HK-2 (cell line): ENCODE measurements at regions not wholly inside any gene's neighbourhood (a gene's known extent, or its start where the extent isn't known, plus 50 kb on each side); places are given as distances from the start of the nearest gene placed in this dataset.
"Not testable (repeated sequence)": the region's sequence is repeated elsewhere in the genome, so short reads cannot be mapped to it uniquely, and the experiment has no call there.

Source experiments
- DNase-seq: peaks from one replicate; pipeline ENCODE4 v3.0.0-alpha.2; 2018; ENCODE audit not compliant: unreplicated experiment

DNA sequence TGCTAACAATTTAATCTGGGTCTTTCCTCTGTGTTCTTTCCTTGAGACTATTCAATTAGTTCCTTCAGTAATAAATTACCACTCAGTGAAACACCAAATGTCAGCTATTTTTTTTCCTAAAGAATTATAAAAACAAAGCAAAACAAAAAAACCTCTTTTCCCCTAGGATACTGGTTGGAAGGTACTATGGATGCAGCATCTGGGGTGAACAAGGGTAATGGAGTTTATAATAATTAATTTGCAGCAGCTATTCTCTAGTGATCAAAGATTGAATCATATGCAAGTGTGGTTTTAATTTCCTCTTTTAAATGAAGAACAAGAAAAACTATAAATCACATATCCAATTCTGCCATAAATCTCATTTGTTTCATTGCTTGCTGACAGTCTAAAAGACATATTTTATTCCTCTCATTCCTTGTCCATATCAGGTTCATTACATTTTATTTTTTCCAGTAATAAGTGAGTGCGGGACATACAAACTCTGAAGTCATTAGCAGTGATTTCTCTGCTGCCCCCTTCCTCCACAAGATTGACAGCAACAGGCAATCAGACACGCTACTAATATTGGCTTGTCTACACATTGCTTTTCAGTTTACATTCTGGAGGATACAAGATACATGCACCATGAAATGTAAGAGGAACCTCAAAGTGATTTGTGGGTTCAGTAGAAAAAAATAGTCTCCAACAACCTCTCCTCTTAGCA lies 1093.4 kb upstream of the SLIT2 start:
- no peak for DNase-seq

DNA sequence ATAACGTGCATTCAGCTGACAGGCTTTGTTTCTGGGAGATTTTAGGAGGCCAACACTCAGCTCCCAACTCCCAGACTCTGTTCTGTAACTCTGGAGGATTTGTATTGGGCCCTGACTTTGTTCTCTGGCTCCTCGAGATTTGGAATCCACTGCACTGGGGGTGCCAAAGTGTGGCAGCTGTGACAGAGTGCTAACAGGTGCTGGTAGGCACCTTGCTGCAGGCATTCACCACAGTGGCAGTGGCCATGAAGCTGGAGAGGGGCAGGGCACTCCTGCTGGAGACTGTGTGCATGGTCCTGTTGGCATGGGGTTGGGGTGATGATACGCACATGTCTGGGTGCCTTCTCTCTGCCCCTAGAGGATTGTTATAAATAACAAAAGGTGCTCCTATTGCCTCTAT lies 1094.9 kb upstream of the SLIT2 start:
- DNase-seq: no peak

DNA sequence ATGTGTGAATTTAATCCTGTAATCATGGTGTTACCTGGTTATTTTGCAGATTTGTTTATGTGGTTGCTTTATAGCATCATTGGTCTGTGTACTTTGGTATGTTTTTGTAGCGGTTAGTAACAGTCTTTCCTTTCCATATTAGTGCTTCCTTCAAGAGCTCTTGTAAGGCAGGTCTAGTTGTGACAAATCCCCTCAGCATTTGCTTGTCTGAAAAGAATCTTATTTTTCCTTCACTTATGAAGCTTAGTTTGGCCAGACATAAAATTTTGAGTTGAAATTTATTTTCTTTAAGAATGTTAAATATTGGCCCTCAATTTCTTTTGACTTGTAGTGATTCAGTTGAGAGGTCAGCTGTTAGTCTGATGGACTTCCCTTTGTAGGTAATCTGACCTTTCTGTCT lies 1096.1 kb upstream of the SLIT2 start:
- no peak for DNase-seq

DNA sequence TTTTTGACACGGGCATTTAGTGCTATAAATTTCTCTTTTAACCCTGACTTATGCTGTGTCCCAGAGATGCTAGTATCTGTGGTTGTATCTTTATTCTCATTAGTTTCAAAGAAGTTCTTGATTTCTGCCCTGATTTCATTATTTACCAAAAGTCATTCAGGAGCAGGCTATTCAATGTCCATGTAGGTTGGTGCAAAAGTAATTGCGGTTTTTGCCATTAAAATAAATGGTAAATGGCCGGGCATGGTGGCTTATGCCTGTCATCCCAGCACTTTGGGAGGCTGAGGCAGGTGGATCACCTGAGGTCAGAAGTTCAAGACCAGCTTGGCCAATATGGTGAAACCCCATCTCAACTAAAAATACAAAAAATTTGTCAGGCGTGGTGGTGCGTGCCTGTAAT lies 1097.4 kb upstream of the SLIT2 start:
- not testable (repeated sequence) for DNase-seq

DNA sequence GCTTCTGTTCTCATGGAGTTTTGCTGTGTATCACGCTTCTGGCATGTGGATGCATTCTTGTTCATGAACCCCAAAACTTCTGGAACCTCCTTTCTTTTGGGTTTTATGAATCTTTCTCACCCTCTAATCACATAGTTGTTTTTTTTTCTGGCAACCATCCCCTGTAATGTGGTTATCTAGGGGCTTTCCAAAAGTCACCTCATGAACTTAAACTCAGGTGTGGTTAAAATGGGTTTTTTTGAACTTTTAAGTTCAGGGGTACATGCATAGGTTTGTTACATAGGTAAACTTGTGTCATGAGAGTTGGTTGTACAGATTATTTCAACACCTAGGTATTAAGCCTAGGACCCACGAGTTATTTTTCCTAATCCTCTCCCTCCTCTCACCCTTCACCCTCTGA lies 1099.4 kb upstream of the SLIT2 start:
- no peak for DNase-seq

DNA sequence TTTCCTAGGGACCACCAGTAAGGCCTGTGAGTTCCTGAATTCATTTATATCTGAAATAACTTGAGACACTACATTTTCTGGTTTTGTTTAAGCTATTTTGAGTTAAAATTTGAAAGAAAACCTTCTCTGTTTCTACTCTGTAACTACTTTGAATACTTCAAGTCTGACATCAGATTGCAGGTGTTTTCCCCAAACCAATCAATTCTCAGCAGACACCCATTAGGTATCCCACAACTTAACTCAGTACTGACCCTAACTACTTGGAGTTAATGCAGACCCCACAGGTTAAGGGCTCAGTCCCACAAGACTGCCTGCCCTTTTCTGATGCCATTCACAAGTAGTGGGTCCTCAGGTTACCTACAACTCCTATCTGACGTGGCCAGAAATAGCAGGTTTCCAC lies 1100.0 kb upstream of the SLIT2 start:
- no peak for DNase-seq

DNA sequence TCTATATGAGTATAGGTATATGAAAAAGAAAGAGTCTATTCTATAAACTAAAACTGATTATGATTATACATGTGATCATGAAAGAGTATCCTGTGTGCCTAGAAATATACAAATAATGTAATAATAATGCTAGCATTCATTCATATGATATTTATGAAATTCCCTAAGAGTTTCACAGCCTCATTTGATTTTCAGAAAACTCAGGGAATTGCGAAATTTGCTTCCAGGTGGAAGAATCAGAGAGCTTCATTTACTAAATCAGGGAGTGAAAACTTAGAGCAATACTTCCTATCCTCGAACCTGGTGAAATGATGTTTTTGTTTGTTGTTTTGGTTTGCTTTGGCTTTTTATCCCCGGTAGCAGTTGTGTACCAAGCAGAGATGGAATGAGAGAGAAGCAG lies 1105.7 kb upstream of the SLIT2 start:
- DNase-seq: no peak

DNA sequence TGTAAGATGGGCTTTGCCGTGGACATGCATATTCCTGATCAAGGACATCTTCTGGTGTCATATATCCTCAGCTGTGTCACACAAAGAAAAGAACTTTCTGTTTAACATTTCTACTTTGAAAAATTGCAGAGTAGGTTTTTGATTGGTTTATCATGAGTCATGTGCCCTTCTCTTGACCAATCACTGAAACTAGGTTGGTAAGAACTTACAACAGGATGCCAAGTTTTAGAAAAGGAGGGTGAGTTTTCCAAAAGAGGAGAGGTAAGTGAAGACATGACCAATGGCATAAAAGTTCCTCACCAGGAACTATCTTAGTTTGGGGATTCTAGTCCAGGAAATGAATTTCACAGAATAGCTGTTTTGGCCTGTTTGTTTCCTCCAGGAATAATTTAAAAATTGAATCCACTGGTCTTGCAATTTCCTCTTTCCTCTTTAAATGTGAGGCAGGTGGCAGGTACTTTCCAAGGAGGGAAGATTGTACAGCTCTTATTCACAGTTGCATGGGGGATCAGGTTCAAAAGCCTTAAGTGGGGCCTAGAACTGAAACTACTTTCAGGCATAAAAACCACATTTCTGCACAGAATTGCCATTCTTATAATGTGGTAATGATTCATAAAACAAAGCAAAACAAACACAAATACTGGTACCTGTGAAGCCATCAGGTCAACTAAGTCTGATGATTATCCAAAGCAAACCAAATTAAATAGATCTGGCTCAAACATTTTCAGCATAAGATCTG lies 1114.5 kb upstream of the LCORL start:
- no peak for DNase-seq

DNA sequence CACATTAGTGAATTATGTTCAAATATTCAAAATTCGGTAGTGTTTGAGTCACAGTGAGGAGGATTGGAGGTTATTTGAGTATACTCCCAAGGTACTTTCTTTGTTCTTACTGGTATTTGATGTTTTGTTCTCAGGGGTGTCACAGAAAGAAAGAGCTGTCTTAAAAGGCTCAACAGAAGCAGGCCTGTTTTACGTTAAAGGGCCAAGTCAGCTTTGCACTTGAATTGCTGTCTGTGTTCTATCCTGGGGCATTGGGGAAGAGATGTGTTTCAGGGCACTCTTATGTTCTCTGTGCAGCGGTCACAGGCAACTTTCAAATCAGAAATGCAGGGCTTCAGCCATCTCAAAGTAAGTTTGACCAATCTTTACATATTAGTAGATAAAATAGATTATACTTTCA lies 1113.1 kb upstream of the LCORL start:
- DNase-seq: no peak

DNA sequence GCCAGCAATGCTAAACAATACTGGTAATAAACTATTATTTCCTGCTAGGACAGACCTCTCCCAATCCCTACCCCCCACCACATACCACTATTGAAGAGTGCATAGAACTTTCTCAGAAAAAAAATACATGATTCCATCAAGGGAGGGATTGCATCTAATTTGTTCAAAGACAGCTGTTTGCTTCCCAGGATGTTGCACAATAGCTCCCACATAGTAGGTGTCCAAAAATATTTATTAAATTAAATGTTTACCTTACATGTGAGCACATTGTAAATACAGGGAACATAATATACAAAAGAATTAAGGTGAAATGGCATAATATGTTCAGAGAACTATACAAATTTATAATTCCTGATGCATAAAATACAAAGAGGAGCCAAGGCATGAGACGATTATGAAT lies 1111.8 kb upstream of the LCORL start:
- DNase-seq: no peak

DNA sequence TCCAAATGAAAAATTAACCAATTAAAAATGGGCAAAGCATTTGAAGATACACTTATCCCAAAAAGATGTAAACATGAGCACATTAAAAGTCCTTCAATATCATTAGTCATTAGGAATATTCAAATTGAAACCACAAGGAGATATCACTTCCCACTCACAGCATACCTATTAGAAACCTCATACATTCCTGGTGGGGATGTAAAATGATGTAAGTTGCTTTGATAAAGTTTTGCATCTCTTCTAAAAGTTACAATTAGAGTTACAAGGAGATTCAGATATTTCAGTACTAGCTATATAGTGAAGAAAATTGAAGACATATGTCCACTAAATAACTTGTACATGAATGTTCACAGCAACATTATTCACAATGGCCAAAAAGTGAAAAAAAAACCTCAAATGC lies 1109.3 kb upstream of the LCORL start:
- no peak for DNase-seq

DNA sequence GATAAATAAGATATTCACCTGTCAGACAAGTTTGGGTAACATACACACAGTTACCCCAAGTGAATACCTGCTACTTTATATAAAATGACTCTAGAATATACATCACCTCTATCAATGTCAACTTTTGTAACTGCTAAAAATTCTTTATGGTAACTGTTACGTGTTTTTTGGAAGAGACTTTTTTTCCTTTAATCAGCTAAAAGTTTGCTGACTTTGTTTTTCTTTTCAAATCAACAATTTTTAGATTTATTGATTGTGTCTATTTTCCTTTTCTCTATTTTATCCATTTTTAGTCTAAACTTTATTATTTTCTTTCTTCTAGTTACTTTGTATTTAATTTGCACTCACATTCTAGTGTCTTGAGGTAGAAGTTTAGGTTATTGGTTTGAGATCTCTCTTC lies 1106.6 kb upstream of the LCORL start:
- no peak for DNase-seq

DNA sequence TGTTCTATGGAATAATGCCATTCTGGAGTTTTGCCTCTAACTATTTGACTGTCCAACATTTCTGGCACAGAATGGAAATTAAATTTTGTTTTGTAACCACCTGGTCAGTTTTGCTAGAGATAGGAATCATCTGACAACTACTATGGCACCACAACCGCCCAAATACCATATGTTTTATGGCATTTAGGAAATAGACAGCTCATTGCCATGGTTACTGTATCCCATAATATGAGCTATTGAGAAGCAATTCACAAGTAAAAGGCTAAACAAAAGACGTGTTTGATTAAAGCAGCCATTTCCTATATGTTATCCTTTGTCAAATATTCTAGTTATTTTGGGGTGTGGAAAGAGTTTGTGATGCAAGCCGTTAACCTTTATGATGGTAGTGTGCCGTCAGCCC lies 1105.3 kb upstream of the LCORL start:
- no peak for DNase-seq

DNA sequence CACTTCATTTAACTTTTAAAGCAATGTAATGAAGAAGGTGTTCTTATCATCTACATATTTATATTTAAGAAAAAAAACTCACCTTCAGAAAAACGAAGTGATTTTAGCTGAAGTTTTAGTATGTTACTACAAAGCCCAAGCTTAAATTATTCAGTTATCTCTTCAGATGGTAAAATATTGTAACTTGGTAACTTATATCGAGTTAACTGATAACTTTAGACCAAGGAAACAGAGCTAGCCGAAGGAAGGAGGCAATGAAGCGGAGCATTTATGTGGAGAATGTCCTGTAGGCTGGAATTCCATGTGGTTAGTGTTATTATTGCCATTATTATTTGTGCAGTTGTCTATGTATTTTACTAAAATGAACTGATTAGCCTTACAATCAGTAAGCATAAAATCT lies 1102.1 kb upstream of the LCORL start:
- peak; percentile 10 for DNase-seq

DNA sequence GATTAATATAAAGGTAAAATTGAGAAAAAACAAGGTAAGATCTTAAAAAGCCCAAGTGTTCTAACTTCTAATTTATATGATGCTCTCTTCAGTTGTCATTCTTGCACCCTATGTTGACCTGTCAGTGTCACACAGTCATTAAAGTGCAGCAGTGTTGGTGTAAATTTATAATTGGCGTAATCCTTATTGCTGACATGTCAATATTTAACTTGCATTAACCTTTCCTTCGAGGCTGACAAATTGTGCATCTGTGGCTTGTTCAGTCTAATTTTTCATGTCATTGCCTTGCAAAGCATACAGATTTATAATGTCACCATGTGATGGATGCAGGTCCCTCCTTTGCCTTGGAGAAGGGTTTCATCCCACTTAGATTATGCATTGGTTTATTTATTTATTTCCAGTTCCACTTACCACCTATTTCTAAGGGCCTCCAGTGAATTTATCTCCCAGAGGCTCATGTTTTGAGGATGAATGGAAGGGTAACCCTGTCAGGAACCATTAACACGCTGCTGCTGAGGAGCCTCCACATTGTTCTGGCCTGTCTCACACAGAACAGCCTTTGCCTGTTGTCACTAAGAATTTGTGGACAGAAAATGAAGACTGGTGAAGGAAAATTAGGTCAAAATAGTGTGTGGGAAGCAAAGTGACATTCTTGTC lies 1098.5 kb upstream of the LCORL start:
- DNase-seq: no peak

DNA sequence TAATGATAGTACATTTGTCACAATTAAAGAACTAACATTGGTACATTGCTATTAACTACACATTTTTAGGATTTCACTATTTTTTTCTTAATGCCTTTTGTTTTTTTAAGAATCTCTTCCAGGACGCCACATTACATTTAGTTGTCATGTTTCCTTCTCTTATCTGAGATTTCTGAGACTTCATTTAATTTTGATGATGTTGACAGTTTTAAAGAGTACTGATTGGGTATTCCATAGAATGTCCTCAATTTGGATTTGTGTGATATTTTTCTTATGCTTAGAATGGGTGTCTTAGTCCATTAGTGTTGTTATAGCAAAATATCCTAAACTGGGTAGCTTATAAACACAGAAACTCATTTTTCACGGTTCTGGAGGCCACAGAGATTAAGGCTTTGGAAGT lies 1095.5 kb upstream of the LCORL start:
- DNase-seq: no peak

DNA sequence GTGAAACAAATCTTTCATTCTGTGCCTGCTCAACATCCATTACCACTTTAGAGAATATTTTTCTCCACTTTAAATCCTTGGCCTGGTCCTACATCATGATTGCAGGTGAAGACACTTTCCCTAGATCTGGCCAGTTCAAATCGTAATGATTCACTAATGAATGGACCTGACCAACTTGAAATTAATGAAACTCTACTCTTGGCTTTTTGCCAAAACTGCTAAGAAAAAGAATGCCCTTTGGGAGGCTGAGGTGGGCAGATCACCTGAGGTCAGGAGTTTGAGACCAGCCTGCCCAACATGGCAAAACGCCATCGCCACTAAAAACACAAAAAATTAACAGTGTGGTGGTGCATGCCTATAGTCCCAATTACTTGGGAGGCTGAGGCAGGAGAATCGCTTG lies 1082.6 kb upstream of the LCORL start:
- no peak for DNase-seq

DNA sequence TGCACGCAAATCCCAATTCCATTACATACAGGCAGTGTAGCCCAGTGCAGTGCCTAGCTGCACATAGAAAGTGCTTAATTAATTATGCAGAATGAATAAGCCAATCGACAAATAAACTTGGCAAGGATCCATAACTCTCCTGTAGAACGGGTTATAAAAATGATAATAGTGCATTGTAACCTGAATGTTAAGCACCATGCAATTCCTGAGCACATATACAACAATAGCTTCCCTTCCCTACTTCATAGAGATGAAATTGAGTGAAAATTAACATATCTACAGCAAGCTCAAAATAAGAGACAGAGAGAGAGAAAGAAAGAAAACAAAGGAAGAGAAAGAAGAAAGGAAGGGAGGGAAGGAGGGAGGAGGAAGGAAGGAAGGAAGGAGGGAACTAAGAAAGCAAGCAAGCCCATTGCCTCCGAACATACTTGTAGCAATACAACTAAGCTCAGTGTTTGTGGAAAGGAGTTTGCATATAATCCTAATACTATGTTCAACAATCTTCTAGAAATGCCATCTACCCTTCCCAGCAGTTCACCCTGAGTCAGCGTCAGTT lies 1074.0 kb upstream of the LCORL start:
- no peak for DNase-seq

DNA sequence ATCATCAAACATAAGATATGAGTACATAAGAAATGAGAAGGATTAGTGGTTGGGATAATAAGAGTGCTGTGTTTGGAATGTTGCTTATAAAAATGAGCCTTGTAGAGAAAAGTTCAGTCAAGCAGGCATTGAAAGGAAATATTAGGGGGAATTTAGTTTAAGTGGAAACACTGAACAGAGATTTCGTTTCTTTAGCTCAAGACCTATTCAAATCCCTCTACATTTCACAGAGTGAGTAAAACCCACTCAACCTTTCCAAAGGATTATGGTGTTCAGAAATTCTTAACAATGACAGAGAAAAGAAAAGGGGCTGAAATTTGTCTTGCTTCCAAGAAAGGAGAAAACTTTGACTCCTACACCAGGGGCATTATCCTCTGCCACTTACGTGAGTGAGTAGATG lies 1072.4 kb upstream of the LCORL start:
- DNase-seq: no peak

DNA sequence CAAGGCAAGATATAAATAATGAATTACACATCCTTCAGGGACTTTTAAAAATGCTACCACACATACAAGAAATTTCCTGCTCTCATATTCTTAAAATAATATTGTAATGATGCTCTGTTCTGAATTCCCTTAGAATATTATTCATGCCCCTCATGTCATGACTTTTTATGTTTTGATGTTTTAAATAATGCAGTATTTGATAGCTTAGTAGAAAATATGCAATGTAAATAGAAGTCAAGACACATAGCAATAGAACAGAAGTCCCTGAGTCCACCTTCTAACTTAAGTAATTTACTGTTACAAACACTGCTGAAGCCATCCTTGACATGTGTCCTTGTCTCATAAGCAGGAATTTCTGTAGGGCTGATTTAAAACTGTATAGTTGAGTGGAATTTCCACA lies 1071.2 kb upstream of the LCORL start:
- DNase-seq: no peak

DNA sequence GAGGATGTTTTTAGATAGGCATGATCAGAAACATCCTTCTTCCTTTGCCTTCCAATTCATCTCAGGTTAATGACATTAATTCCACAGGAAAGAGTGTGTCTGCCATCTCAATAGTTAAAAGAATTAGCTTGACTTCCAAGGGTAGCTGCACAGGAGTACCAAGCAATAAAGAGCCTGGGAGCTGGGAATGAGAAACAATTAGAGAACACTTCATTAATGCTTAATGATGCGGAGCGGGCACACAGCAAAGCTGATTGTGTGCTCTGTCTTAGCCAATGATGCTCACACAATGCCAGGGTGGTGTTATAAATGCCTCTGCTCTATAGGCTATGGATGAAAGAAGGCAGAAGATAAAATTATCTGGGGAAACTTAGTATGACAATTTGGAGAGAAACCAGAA lies 1052.5 kb upstream of the LCORL start:
- DNase-seq: no peak

DNA sequence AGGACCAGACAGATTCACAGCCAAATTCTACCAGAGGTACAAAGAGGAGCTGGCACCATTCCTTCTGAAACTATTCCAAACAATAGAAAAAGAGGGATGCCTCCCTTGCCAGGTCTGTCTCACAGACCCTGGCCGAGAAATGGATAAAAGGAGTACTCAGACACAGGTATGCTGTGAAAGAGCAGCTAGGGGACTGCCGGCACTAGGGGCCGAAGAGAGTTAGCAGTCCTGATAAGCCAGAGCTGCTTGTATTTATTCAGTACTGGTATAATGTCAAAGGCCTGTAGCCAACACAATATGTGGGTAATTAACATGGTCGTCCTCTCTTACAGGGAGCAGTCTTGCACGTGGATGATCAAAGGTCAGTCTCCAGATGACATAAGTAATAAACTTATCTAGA lies 1042.1 kb upstream of the LCORL start:
- no peak for DNase-seq

DNA sequence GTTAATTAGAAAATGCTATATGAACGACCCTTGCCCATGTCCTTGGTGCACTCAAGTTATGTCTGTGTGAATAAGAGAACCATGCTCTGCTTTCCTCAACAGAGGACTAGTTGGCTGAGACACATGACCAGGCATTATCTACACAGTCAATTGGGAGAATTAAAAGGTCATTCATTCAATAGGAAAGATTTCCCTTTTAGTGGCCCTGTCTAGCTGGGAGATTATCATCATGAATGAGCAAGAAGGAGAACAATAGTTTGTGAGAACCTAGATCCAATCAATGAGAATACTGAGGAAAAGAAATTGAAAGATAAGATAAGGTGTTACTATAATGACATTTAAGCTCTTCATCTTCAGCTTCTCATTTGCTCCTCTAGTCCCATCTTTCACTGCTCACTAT lies 1033.4 kb upstream of the LCORL start:
- DNase-seq: no peak
